ENCODE measurements at regions not wholly inside any gene's neighbourhood (a gene's known extent, or its start where the extent isn't known, plus 50 kb on each side); places are given as distances from the start of the nearest gene placed in this dataset.

GRCh38 chr7:13639396-13639795, 350.1 kb downstream of the ETV1 start:
- Histone ChIP-seq H3K9me3 (no peaks in the 10 kb centered on the region), H3K27me3 (no peaks in the 10 kb centered on the region), H3K4me3 (ENCODE audit: low read depth, low read length) (no peak overlapping the region), H3K36me3 (no peaks in the 10 kb centered on the region), H3K4me1 (no peaks in the 10 kb centered on the region)
- peak; percentile 10 for DNase-seq
- TF ChIP-seq CTCF (IDR thresholded peaks at IDR 0.05; ENCODE audit: low read depth, low read length) = no peak

- no peak for TF ChIP-seq CTCF (IDR thresholded peaks at IDR 0.05; ENCODE audit: low read depth, low read length)
- H3K36me3 ChIP-seq = no peaks in the 10 kb centered on the region
- no peak overlapping the region for H3K4me3 ChIP-seq (ENCODE audit: low read depth, low read length)
- H3K27me3 ChIP-seq = no peaks in the 10 kb centered on the region
- no peaks in the 10 kb centered on the region for H3K9me3 ChIP-seq
- no peak for DNase-seq
- H3K4me1 ChIP-seq = no peaks in the 10 kb centered on the region
These were observed 347.8 kb downstream of the ETV1 start for GRCh38 chr7:13641714-13642113.

GRCh38 chr7:13651167-13651566, 338.3 kb downstream of the ETV1 start:
- Histone ChIP-seq H3K27me3 (no peaks in the 10 kb centered on the region), H3K9me3 (no peaks in the 10 kb centered on the region), H3K36me3 (no peaks in the 10 kb centered on the region), H3K4me3 (ENCODE audit: low read depth, low read length) (no peak overlapping the region), H3K4me1 (no peaks in the 10 kb centered on the region; the same call in 1 of the 2 replicates)
- DNase-seq = no peak
- no peak for TF ChIP-seq CTCF (IDR thresholded peaks at IDR 0.05; ENCODE audit: low read depth, low read length)

GRCh38 chr7:13656330-13656729, 333.1 kb downstream of the ETV1 start:
- Histone ChIP-seq H3K4me3 (ENCODE audit: low read depth, low read length) (no peak overlapping the region), H3K9me3 (no peaks in the 10 kb centered on the region), H3K27me3 (no peaks in the 10 kb centered on the region), H3K4me1 (no peaks in the 10 kb centered on the region), H3K36me3 (no peaks in the 10 kb centered on the region)
- no peak for DNase-seq
- TF ChIP-seq CTCF (IDR thresholded peaks at IDR 0.05; ENCODE audit: low read depth, low read length) = no peak

GRCh38 chr7:13673290-13673689, 316.2 kb downstream of the ETV1 start:
- no peak for TF ChIP-seq CTCF (IDR thresholded peaks at IDR 0.05; ENCODE audit: low read depth, low read length)
- Histone ChIP-seq H3K4me3 (ENCODE audit: low read depth, low read length) (no peak overlapping the region), H3K36me3 (no peaks in the 10 kb centered on the region)

GRCh38 chr7:13682626-13683025, 306.8 kb downstream of the ETV1 start:
- Histone ChIP-seq H3K36me3 (no peaks in the 10 kb centered on the region), H3K4me1 (no peaks in the 10 kb centered on the region), H3K4me3 (ENCODE audit: low read depth, low read length) (no peak overlapping the region), H3K9me3 (no peaks in the 10 kb centered on the region), H3K27me3 (no peaks in the 10 kb centered on the region)
- DNase-seq = no peak
- no peak for TF ChIP-seq CTCF (IDR thresholded peaks at IDR 0.05; ENCODE audit: low read depth, low read length)

More at GRCh38 chr7:13673290-13673689, 316.2 kb downstream of the ETV1 start:
- Histone ChIP-seq H3K9me3 (no peaks in the 10 kb centered on the region; the same call in 1 of the 2 replicates), H3K27me3 (no peaks in the 10 kb centered on the region), H3K4me1 (no peaks in the 10 kb centered on the region)
- DNase-seq = no peak
